PFSK-1 (cell line): ENCODE measurements at regions not wholly inside any gene's neighbourhood (a gene's known extent, or its start where the extent isn't known, plus 50 kb on each side); places are given as distances from the start of the nearest gene placed in this dataset.

Experiments
- FOXP2 ChIP-seq: optimal IDR thresholded peaks from 2 replicates; pipeline ENCODE3; 2011; ENCODE audit warnings: borderline replicate concordance, control low read depth, inconsistent platforms; ENCODE audit not compliant: insufficient read depth; ENCODE audit errors: extremely low read length, extremely low read depth
- POLR2AphosphoS5 ChIP-seq: IDR thresholded peaks from 2 replicates; pipeline ENCODE4 v1.6.1; 2012; ENCODE audit warnings: low read depth, mild to moderate bottlenecking, control low read depth, low read length, moderate library complexity
- SIN3A ChIP-seq: IDR thresholded peaks from 2 replicates; pipeline ENCODE4 v1.6.1; 2012; ENCODE audit warnings: mild to moderate bottlenecking, low read length, moderate library complexity, borderline replicate concordance; ENCODE audit not compliant: insufficient read depth
- TAF1 ChIP-seq: IDR thresholded peaks from 2 replicates; pipeline ENCODE4 v1.6.1; 2012; ENCODE audit warnings: low read length, control low read depth, borderline replicate concordance; ENCODE audit not compliant: insufficient read depth

GRCh38 chr18:29140590-29140989, 963.7 kb upstream of the CDH2 start:
- no peak for TF ChIP-seq POLR2AphosphoS5
- TF ChIP-seq FOXP2: no peak
- no peak for TF ChIP-seq TAF1
- no peak for TF ChIP-seq SIN3A
